GM20000 (cell line): ENCODE measurements at regions not wholly inside any gene's neighbourhood (a gene's known extent, or its start where the extent isn't known, plus 50 kb on each side); places are given as distances from the start of the nearest gene placed in this dataset.

Experiments used
- DNase-seq: peaks from one replicate; pipeline ENCODE4 v3.0.0; 2012; ENCODE audit warnings: low spot score
- CTCF ChIP-seq: IDR thresholded peaks from 2 replicates; pipeline ENCODE4 v1.5.1; 2012; ENCODE audit warnings: mild to moderate bottlenecking, control low read depth; ENCODE audit errors: extremely low read depth, missing control alignments

GRCh38 chrX:121802881-121803412 is 755.5 kb downstream of the GLUD2 start:
- TF ChIP-seq CTCF = no peak
- DNase-seq = no peak

- no peak for TF ChIP-seq CTCF
- no peak for DNase-seq
Observed at GRCh38 chrX:121823406-121823805, 776.0 kb downstream of the GLUD2 start.

- no peak for TF ChIP-seq CTCF
- DNase-seq = no peak
Observed at GRCh38 chrX:121831601-121832000, 784.2 kb downstream of the GLUD2 start.

- no peak for TF ChIP-seq CTCF
- no peak for DNase-seq
Observed at GRCh38 chrX:121832446-121832845, 785.0 kb downstream of the GLUD2 start.

- DNase-seq = no peak
- TF ChIP-seq CTCF = no peak
Observed at GRCh38 chrX:121836000-121836399, 788.6 kb downstream of the GLUD2 start.

- no peak for TF ChIP-seq CTCF
- no peak for DNase-seq
Observed at GRCh38 chrX:121851033-121851432, 803.6 kb downstream of the GLUD2 start.

- no peak for TF ChIP-seq CTCF
Observed at GRCh38 chrX:121853762-121854613, 806.6 kb downstream of the GLUD2 start.

More at GRCh38 chrX:121853762-121854613, 806.6 kb downstream of the GLUD2 start:
- no peak for DNase-seq
